ENCODE measurements at regions not wholly inside any gene's neighbourhood (a gene's known extent, or its start where the extent isn't known, plus 50 kb on each side); places are given as distances from the start of the nearest gene placed in this dataset.

DNA sequence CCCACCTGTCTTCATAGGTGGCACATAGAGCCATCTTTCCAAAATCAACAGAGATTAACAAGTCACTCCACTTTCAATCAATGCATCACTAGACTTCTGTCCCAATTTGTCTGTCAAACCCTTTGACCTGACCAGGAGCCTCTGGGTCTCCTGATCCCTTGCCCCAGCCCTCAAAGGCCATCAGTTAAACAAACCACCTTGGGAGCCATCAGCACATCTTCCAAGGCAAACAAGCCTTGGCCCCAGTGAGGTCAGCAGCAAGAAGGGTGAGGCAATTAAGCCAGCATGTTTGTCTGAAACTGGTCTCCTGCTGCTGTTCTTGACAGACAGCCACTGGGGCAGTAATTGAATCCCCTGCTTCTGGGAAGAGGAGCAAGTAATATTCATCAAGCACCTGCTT is 742.8 kb upstream of the TBX3 start:
- no TSS peak for BruUV-seq (replicated peaks)
- FAIRE-seq (no peak), DNase-seq (ENCODE audit: low read depth, low spot score) (no peak)
- dilution Hi-C loops (cut with MboI; ENCODE audit: extremely low pct_ligation_motif_present, low sequenced_read_pairs) = no loop called here
- Histone ChIP-seq H3K9me1 (replicated peaks; ENCODE audit: control insufficient read depth, extremely low read depth, insufficient read depth, low read length) (no peaks in the 10 kb centered on the region), H4K20me1 (replicated peaks; ENCODE audit: control insufficient read depth, extremely low read depth, insufficient read depth, low read length) (no peaks in the 10 kb centered on the region), H3K36me3 (ENCODE audit: control insufficient read depth in 2 of 2, extremely low read depth in 1 of 2, insufficient read depth in 2 of 2, low read length in 2 of 2) (no peaks in the 10 kb centered on the region), H3K9me3 (replicated peaks; ENCODE audit: control insufficient read depth, insufficient read depth, low read length) (no peaks in the 10 kb centered on the region), H2AFZ (ENCODE audit: low read depth, low read length) (no peak overlapping the region), H3K9ac (replicated peaks; ENCODE audit: extremely low read depth, insufficient read depth, low read length) (no peak overlapping the region), H3K4me2 (ENCODE audit: insufficient read depth, low read length) (no peak overlapping the region), H3K27ac (ENCODE audit: insufficient read depth, low read depth, low read length) (no peak overlapping the region), H3K27me3 (ENCODE audit: control insufficient read depth in 2 of 2, insufficient read depth in 2 of 2, low read length in 2 of 2) (no peaks in the 10 kb centered on the region), H3K79me2 (ENCODE audit: control insufficient read depth, insufficient read depth, low read length) (no peaks in the 10 kb centered on the region), H3K4me1 (ENCODE audit: control insufficient read depth, extremely low read depth, insufficient read depth, low read length) (no peaks in the 10 kb centered on the region), H3K4me3 (replicated peaks in 1 of 3; ENCODE audit: insufficient read depth in 1 of 3, low read depth in 1 of 3, low read length in 3 of 3) (no peak overlapping the region)
- ChIA-PET POLR2A (no interaction called here), CTCF (no interaction called here)
- intact Hi-C loops (cut with micrococcal nuclease) = no loop called here
- TF ChIP-seq POLR2AphosphoS5 (IDR thresholded peaks at IDR 0.05; ENCODE audit: insufficient read depth, low read depth, low read length) (no peak), FOS (IDR thresholded peaks at IDR 0.05; ENCODE audit: borderline replicate concordance, insufficient read depth, low read length) (no peak), JUN (IDR thresholded peaks at IDR 0.05; ENCODE audit: borderline replicate concordance, insufficient read depth, insufficient read length, low read depth) (no peak), GATA2 (IDR thresholded peaks at IDR 0.05; ENCODE audit: insufficient read depth, insufficient read length, low read depth, low read length) (no peak), CTCF (IDR thresholded peaks at IDR 0.05; ENCODE audit: extremely low read depth in 1 of 2, insufficient read depth in 1 of 2, low read depth in 1 of 2, low read length in 2 of 2) (no peak), MYC (IDR thresholded peaks at IDR 0.05; ENCODE audit: low read depth, low read length) (no peak), EZH2 (IDR thresholded peaks at IDR 0.05; ENCODE audit: borderline replicate concordance, low read depth, low read length, severe bottlenecking) (no peak), POLR2A (IDR thresholded peaks at IDR 0.05; ENCODE audit: low read depth, low read length) (no peak)
- TF ChIP-seq, protein P1, sequence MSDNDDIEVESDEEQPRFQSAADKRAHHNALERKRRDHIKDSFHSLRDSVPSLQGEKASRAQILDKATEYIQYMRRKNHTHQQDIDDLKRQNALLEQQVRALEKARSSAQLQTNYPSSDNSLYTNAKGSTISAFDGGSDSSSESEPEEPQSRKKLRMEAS (IDR thresholded peaks at IDR 0.05; ENCODE audit: insufficient read depth, insufficient read length) = no peak

Data from endothelial cell of umbilical vein (primary cell).